MM.1S (cell line): ENCODE measurements at regions not wholly inside any gene's neighbourhood (a gene's known extent, or its start where the extent isn't known, plus 50 kb on each side); places are given as distances from the start of the nearest gene placed in this dataset.
A peak's percentile ranks its signal among the peaks of the same experiment; 100 is the strongest.

Experiments
- DNase-seq: peaks from one replicate; pipeline ENCODE4 v3.0.0-alpha.2; 2015
- H2AFZ ChIP-seq: fragments of 300-600 bp; sonication (generic); 2 replicates; pipeline ENCODE4 v1.6.0; 2016; ENCODE audit warnings: antibody characterized with exemption, low read length
- H3F3A ChIP-seq: fragments of 300-600 bp; sonication (generic); 2 replicates; pipeline ENCODE4 v1.6.1; 2016; ENCODE audit warnings: mild to moderate bottlenecking, antibody characterized with exemption, low read length, moderate library complexity, mixed read lengths; ENCODE audit not compliant: insufficient read depth
- H3K27ac ChIP-seq: fragments of 300-600 bp; sonication (generic); 2 replicates; pipeline ENCODE4 v1.5.1; 2016; ENCODE audit warnings: mild to moderate bottlenecking, low read length
- H3K27me3 ChIP-seq: fragments of 300-600 bp; sonication (generic); replicated peaks from 2 replicates; pipeline ENCODE4 v1.6.0; 2016; ENCODE audit warnings: low read length; ENCODE audit not compliant: insufficient read depth
- H3K36me3 ChIP-seq: fragments of 300-600 bp; sonication (generic); replicated peaks from 2 replicates; pipeline ENCODE4 v1.6.1; 2016; ENCODE audit warnings: mild to moderate bottlenecking, low read length, mixed read lengths; ENCODE audit not compliant: insufficient read depth
- H3K4me1 ChIP-seq: fragments of 300-600 bp; sonication (generic); 2 replicates; pipeline ENCODE4 v1.6.1; 2016; ENCODE audit warnings: low read length, mixed read lengths
- H3K4me2 ChIP-seq: fragments of 300-600 bp; sonication (generic); 2 replicates; pipeline ENCODE4 v1.6.0; 2016; ENCODE audit warnings: low read depth, low read length
- H3K4me3 ChIP-seq: fragments of 300-600 bp; sonication (generic); 2 replicates; pipeline ENCODE4 v1.5.1; 2016; ENCODE audit warnings: low read length, mixed read lengths
- H3K79me2 ChIP-seq: fragments of 300-600 bp; sonication (generic); 2 replicates; pipeline ENCODE4 v1.6.1; 2016; ENCODE audit warnings: mixed run types, low read length, mixed read lengths
- H3K9ac ChIP-seq: fragments of 300-600 bp; sonication (generic); 2 replicates; pipeline ENCODE4 v1.6.1; 2016; ENCODE audit warnings: low read length, mixed read lengths
- H3K9me2 ChIP-seq: fragments of 300-600 bp; sonication (generic); replicated peaks from 2 replicates; pipeline ENCODE4 v1.6.1; 2016; ENCODE audit warnings: mild to moderate bottlenecking, low read length, mixed read lengths; ENCODE audit not compliant: insufficient read depth
- H3K9me3 ChIP-seq: fragments of 300-600 bp; sonication (generic); replicated peaks from 2 replicates; pipeline ENCODE4 v1.6.1; 2016; ENCODE audit warnings: mild to moderate bottlenecking, low read length, mixed read lengths; ENCODE audit not compliant: insufficient read depth
- H4K20me1 ChIP-seq: fragments of 300-600 bp; sonication (generic); 2 replicates; pipeline ENCODE4 v1.6.1; 2016; ENCODE audit warnings: mild to moderate bottlenecking, low read length, moderate library complexity, mixed read lengths; ENCODE audit not compliant: insufficient read depth
- CTCF ChIP-seq: fragments of 300-600 bp; sonication (generic); IDR thresholded peaks from 2 replicates; pipeline ENCODE4 v1.5.1; 2016; ENCODE audit warnings: antibody characterized with exemption, low read length, mixed read lengths
- EZH2 ChIP-seq: fragments of 300-600 bp; sonication (generic); optimal IDR thresholded peaks from 2 replicates; pipeline ENCODE3; 2017; ENCODE audit warnings: low read depth, mild to moderate bottlenecking, antibody characterized with exemption, low read length, mixed read lengths
- EZH2phosphoT487 ChIP-seq: fragments of 300-600 bp; sonication (generic); IDR thresholded peaks from 2 replicates; pipeline ENCODE4 v1.6.1; 2018; ENCODE audit warnings: antibody characterized with exemption, low read length

GRCh38 chr4:129676934-129677333 is 581.0 kb downstream of the C4orf33 start:
- Histone ChIP-seq H2AFZ (no peak overlapping the region), H3K4me2 (no peak overlapping the region), H3K4me3 (no peak overlapping the region), H3K9ac (no peak overlapping the region), H3K9me2 (no peaks in the 10 kb centered on the region; the same call in 1 of the 2 replicates), H3K4me1 (no peaks in the 10 kb centered on the region), H3K27me3 (no peaks in the 10 kb centered on the region), H3K36me3 (no peaks in the 10 kb centered on the region), H4K20me1 (no peaks in the 10 kb centered on the region), H3F3A (no peaks in the 10 kb centered on the region), H3K9me3 (no peaks in the 10 kb centered on the region), H3K79me2 (no peaks in the 10 kb centered on the region), H3K27ac (no peak overlapping the region)
- no peak for DNase-seq
- TF ChIP-seq EZH2phosphoT487, result no peak
- TF ChIP-seq CTCF, result no peak

- H3K27ac ChIP-seq, result no peak overlapping the region
- H3K4me3 ChIP-seq, result no peak overlapping the region
- no peaks in the 10 kb centered on the region for H3K27me3 ChIP-seq
- H3K9ac ChIP-seq, result no peak overlapping the region
- no peak overlapping the region for H3K4me2 ChIP-seq
- H4K20me1 ChIP-seq, result no peaks in the 10 kb centered on the region
- H3K36me3 ChIP-seq, result no peaks in the 10 kb centered on the region
- TF ChIP-seq EZH2 (no peak), CTCF (no peak), EZH2phosphoT487 (no peak)
- no peaks in the 10 kb centered on the region for H3F3A ChIP-seq
- H3K4me1 ChIP-seq, result peaks cover 4% of the 10 kb centered on the region; the same call in 1 of the 2 replicates
- DNase-seq, result peak; percentile 41
- H2AFZ ChIP-seq, result no peak overlapping the region
- H3K9me3 ChIP-seq, result no peaks in the 10 kb centered on the region
- H3K9me2 ChIP-seq, result no peaks in the 10 kb centered on the region; the same call in 1 of the 2 replicates
- no peaks in the 10 kb centered on the region for H3K79me2 ChIP-seq
Measured at GRCh38 chr4:129682586-129682985, 586.6 kb downstream of the C4orf33 start.

- H3F3A ChIP-seq, result no peaks in the 10 kb centered on the region
- no peaks in the 10 kb centered on the region for H3K4me1 ChIP-seq
- H3K9ac ChIP-seq, result no peak overlapping the region
- no peak overlapping the region for H3K27ac ChIP-seq
- no peaks in the 10 kb centered on the region for H3K79me2 ChIP-seq
- 0 out of 2 replicates have a peak, but pooled peaks cover 2% of the 10 kb centered on the region for H3K9me2 ChIP-seq
- no peak for DNase-seq
- H3K36me3 ChIP-seq, result no peaks in the 10 kb centered on the region
- no peaks in the 10 kb centered on the region for H3K27me3 ChIP-seq
- TF ChIP-seq EZH2phosphoT487, result no peak
- TF ChIP-seq CTCF, result no peak
- TF ChIP-seq EZH2, result no peak
- no peaks in the 10 kb centered on the region; the same call in 1 of the 2 replicates for H3K9me3 ChIP-seq
- no peak overlapping the region for H2AFZ ChIP-seq
- no peak overlapping the region for H3K4me3 ChIP-seq
- no peak overlapping the region for H3K4me2 ChIP-seq
- H4K20me1 ChIP-seq, result no peaks in the 10 kb centered on the region
Measured at GRCh38 chr4:129707949-129708348, 612.0 kb downstream of the C4orf33 start.
